ENCODE measurements at regions not wholly inside any gene's neighbourhood (a gene's known extent, or its start where the extent isn't known, plus 50 kb on each side); places are given as distances from the start of the nearest gene placed in this dataset.

DNA sequence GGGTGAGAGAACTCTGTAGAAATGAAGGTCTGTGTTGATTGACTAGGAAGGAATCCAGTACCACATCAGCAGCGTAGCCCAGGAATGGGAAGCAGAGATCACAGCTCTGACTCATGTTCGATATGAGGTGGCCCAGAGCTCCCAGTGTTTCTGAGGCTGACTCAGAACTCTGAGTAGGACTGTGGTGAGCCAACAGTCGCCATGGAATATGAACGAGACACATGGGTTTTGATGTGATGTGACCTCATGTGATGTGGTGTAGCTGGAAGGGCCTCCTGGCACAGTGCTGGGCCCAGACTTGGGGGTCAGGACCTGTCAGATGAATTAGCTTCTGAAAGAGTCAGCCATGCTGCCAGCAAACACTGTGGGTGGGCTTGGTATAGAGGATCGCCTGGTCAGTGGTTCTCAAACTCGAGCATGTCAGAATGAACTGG lies 237.0 kb downstream of the MRPL39 start:
- TF ChIP-seq, protein P1, sequence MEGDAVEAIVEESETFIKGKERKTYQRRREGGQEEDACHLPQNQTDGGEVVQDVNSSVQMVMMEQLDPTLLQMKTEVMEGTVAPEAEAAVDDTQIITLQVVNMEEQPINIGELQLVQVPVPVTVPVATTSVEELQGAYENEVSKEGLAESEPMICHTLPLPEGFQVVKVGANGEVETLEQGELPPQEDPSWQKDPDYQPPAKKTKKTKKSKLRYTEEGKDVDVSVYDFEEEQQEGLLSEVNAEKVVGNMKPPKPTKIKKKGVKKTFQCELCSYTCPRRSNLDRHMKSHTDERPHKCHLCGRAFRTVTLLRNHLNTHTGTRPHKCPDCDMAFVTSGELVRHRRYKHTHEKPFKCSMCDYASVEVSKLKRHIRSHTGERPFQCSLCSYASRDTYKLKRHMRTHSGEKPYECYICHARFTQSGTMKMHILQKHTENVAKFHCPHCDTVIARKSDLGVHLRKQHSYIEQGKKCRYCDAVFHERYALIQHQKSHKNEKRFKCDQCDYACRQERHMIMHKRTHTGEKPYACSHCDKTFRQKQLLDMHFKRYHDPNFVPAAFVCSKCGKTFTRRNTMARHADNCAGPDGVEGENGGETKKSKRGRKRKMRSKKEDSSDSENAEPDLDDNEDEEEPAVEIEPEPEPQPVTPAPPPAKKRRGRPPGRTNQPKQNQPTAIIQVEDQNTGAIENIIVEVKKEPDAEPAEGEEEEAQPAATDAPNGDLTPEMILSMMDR (IDR thresholded peaks at IDR 0.05): no peak
- TF ChIP-seq POLR2A (IDR thresholded peaks at IDR 0.05) (no peak), POLR2AphosphoS5 (IDR thresholded peaks at IDR 0.05) (no peak), EP300 (IDR thresholded peaks at IDR 0.05; ENCODE audit: low read depth) (no peak)

Measured in transverse colon (tissue), 4 donors.